CD8-positive, alpha-beta memory T cell (primary cell): ENCODE measurements at regions not wholly inside any gene's neighbourhood (a gene's known extent, or its start where the extent isn't known, plus 50 kb on each side); places are given as distances from the start of the nearest gene placed in this dataset.

Experiments
- CTCF ChIA-PET: fragments of 350-600 bp; sonication (Branson Sonifier 250); formaldehyde crosslinking; loops from one replicate; lab custom pipeline; 2021; ENCODE audit warnings: antibody characterized with exemption; lab: Charles Lee
- POLR2A ChIA-PET: fragments of 350-600 bp; sonication (Branson Sonifier 250); formaldehyde crosslinking; loops from one replicate; lab custom pipeline; 2021; ENCODE audit warnings: antibody characterized with exemption; lab: Charles Lee
- DNase-seq, 5 donors: peaks; one replicate each; pipeline versions ENCODE4 v3.0.0 to v3.0.0-alpha.2; 2020 to 2022; ENCODE audit warnings: mixed read lengths in 1 of 5
- H3K27ac ChIP-seq: one replicate; pipeline ENCODE4 v1.7.0; 2013; ENCODE audit warnings: low read depth, mild to moderate bottlenecking, low read length, moderate library complexity
- H3K27me3 ChIP-seq: 2 replicates; pipeline ENCODE4 v1.7.0; 2013; ENCODE audit warnings: low read length, mild to moderate bottlenecking; ENCODE audit not compliant: insufficient read depth, poor library complexity, severe bottlenecking
- H3K36me3 ChIP-seq: 2 replicates; pipeline ENCODE4 v1.7.0; 2013; ENCODE audit warnings: mild to moderate bottlenecking, low read length, moderate library complexity; ENCODE audit not compliant: insufficient read depth
- H3K4me1 ChIP-seq: 2 replicates; pipeline ENCODE4 v1.7.0; 2013; ENCODE audit warnings: mild to moderate bottlenecking, low read length, moderate library complexity; ENCODE audit not compliant: insufficient read depth
- H3K4me3 ChIP-seq: 2 replicates; pipeline ENCODE4 v1.7.0; 2013; ENCODE audit warnings: mild to moderate bottlenecking, low read length
- H3K9me3 ChIP-seq: 2 replicates; pipeline ENCODE4 v1.7.0; 2013; ENCODE audit warnings: mild to moderate bottlenecking, low read length
- H3K27ac Mint-ChIP-seq, 8 donors: one replicate each; pipeline ENCODE4 v1.8.0; 2020 to 2021; ENCODE audit warnings: mixed read lengths in 8 of 8, mild to moderate bottlenecking in 6 of 8, inconsistent platforms in 3 of 8, moderate library complexity in 3 of 8
- H3K27me3 Mint-ChIP-seq, 2 donors: one replicate each; pipeline ENCODE4 v1.8.0; 2020 to 2021; ENCODE audit warnings: mixed read lengths in 2 of 2, mild to moderate bottlenecking in 1 of 2, moderate library complexity in 1 of 2
- H3K36me3 Mint-ChIP-seq, 3 donors: one replicate each; pipeline ENCODE4 v1.8.0; 2020 to 2021; ENCODE audit warnings: mixed read lengths in 3 of 3, inconsistent platforms in 1 of 3, mild to moderate bottlenecking in 1 of 3
- H3K4me1 Mint-ChIP-seq, 3 donors: one replicate each; pipeline ENCODE4 v1.8.0; 2020 to 2021; ENCODE audit warnings: mixed read lengths in 3 of 3, inconsistent platforms in 1 of 3, mild to moderate bottlenecking in 1 of 3
- H3K4me3 Mint-ChIP-seq, 7 donors: one replicate each; pipeline ENCODE4 v1.8.0; 2020 to 2021; ENCODE audit warnings: mixed read lengths in 7 of 7, mild to moderate bottlenecking in 6 of 7, moderate library complexity in 4 of 7, inconsistent platforms in 2 of 7
- H3K9me3 Mint-ChIP-seq, 5 donors: one replicate each; pipeline ENCODE4 v1.8.0; 2020 to 2022; ENCODE audit warnings: mixed read lengths in 5 of 5, mild to moderate bottlenecking in 3 of 5, moderate library complexity in 2 of 5, inconsistent platforms in 1 of 5

DNA sequence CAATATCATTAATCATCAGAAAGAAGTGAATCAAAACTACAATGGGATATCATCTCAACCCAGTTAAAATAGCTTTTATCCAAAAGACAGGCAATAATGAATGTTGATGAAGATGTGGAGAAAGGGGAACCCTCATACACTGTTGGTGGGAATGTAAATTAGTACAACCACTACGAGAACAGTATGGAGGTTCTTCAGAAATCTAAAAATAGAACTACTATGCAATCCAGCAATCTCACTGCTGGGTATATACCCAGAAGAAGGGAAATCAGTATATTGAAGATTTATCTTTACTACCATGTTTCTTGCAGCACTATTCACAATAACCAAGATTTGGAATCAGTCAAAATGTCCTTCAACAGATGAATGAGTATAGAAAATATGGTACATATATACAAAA, 189.8 kb downstream of the HHIPL2 start:
- Histone ChIP-seq H3K4me1 (no peaks in the 10 kb centered on the region), H3K36me3 (no peaks in the 10 kb centered on the region), H3K9me3 (no peaks in the 10 kb centered on the region), H3K27me3 (no peaks in the 10 kb centered on the region), H3K4me3 (no peak overlapping the region), H3K27ac (no peak overlapping the region)
- ChIA-PET POLR2A (no interaction called here), CTCF (no interaction called here)
- Mint-ChIP-seq H3K9me3 (peaks cover 0 to 11% (median 9%) of the 10 kb centered on the region in 5 donors), H3K27me3 (peaks cover 0 to 6% of the 10 kb centered on the region in 2 donors), H3K36me3 (peaks cover 0 to 16% (median 0%) of the 10 kb centered on the region in 3 donors), H3K4me3 (no peak overlapping the region), H3K4me1 (no peaks in the 10 kb centered on the region), H3K27ac (no peak overlapping the region)
- no peak for DNase-seq

DNA sequence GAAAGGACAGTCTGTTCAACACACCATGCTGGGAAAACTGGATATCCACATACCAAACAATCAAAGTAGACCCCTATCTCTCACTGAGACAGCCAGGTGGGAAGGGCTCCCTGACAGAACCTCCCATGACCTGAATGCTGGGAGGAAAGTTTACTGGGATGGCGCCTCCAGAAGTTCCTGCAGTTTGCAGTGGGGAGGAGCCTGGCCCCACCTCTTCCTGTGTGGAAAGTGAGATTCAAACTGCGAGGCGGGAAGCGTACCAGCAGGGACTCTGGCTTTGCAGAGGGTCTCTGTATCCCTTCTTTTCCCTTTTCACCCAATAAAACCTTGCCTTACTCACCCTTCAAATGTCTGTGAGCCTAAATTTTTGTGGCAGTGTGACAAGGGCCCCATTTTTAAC, 190.7 kb downstream of the HHIPL2 start:
- ChIA-PET CTCF (no interaction called here), POLR2A (no interaction called here)
- no peak for DNase-seq

GRCh38 chr1:222347627-222348026, 200.3 kb downstream of the HHIPL2 start:
- no peak overlapping the region for H3K27ac Mint-ChIP-seq
- POLR2A ChIA-PET: no interaction called here
- no peak for DNase-seq
- CTCF ChIA-PET: no interaction called here
- H3K27ac ChIP-seq: no peak overlapping the region
- H3K9me3 Mint-ChIP-seq: peaks cover 0 to 3% (median 0%) of the 10 kb centered on the region in 5 donors
- H3K4me3 Mint-ChIP-seq: no peak overlapping the region
- H3K27me3 Mint-ChIP-seq: peaks cover 6 to 16% of the 10 kb centered on the region in 2 donors
- no peak overlapping the region for H3K4me3 ChIP-seq
- H3K9me3 ChIP-seq: no peaks in the 10 kb centered on the region
- H3K27me3 ChIP-seq: no peaks in the 10 kb centered on the region
- H3K36me3 ChIP-seq: no peaks in the 10 kb centered on the region
- H3K36me3 Mint-ChIP-seq: peaks cover 0 to 2% (median 0%) of the 10 kb centered on the region in 3 donors
- no peaks in the 10 kb centered on the region for H3K4me1 Mint-ChIP-seq
- no peaks in the 10 kb centered on the region for H3K4me1 ChIP-seq

More for the DNA sequence above, 190.7 kb downstream of the HHIPL2 start:
- Mint-ChIP-seq H3K4me1 (no peaks in the 10 kb centered on the region), H3K36me3 (peaks cover 0 to 16% (median 0%) of the 10 kb centered on the region in 3 donors), H3K4me3 (no peak overlapping the region), H3K27ac (no peak overlapping the region), H3K9me3 (peaks cover 0 to 11% (median 9%) of the 10 kb centered on the region in 5 donors), H3K27me3 (peaks cover 0 to 6% of the 10 kb centered on the region in 2 donors)
- H3K4me1 ChIP-seq: no peaks in the 10 kb centered on the region
- no peaks in the 10 kb centered on the region for H3K36me3 ChIP-seq
- no peaks in the 10 kb centered on the region for H3K9me3 ChIP-seq
- H3K27me3 ChIP-seq: no peaks in the 10 kb centered on the region
- no peak overlapping the region for H3K27ac ChIP-seq
- H3K4me3 ChIP-seq: no peak overlapping the region

GRCh38 chr1:222346955-222347354, 200.9 kb downstream of the HHIPL2 start:
- CTCF ChIA-PET: no interaction called here

GRCh38 chr1:222339376-222339947, 208.4 kb downstream of the HHIPL2 start:
- H3K9me3 ChIP-seq: no peaks in the 10 kb centered on the region
- H3K4me1 Mint-ChIP-seq: no peaks in the 10 kb centered on the region
- H3K27ac Mint-ChIP-seq: no peak overlapping the region
- H3K4me3 Mint-ChIP-seq: no peak overlapping the region
- no peak for DNase-seq
- ChIA-PET POLR2A (no interaction called here), CTCF (no interaction called here)
- no peaks in the 10 kb centered on the region for H3K9me3 Mint-ChIP-seq
- H3K27me3 Mint-ChIP-seq: peaks cover 4 to 5% of the 10 kb centered on the region in 2 donors
- H3K36me3 Mint-ChIP-seq: peaks cover 0 to 4% (median 1%) of the 10 kb centered on the region in 3 donors
- no peaks in the 10 kb centered on the region for H3K4me1 ChIP-seq
- no peaks in the 10 kb centered on the region for H3K27me3 ChIP-seq
- no peak overlapping the region for H3K4me3 ChIP-seq
- H3K36me3 ChIP-seq: no peaks in the 10 kb centered on the region
- no peak overlapping the region for H3K27ac ChIP-seq

More at GRCh38 chr1:222346955-222347354, 200.9 kb downstream of the HHIPL2 start:
- H3K36me3 Mint-ChIP-seq: peaks cover 0 to 2% (median 0%) of the 10 kb centered on the region in 3 donors
- H3K4me3 Mint-ChIP-seq: no peak overlapping the region
- peaks cover 0 to 3% (median 0%) of the 10 kb centered on the region in 5 donors for H3K9me3 Mint-ChIP-seq
- Histone ChIP-seq H3K27me3 (no peaks in the 10 kb centered on the region), H3K27ac (no peak overlapping the region), H3K4me3 (no peak overlapping the region), H3K36me3 (no peaks in the 10 kb centered on the region), H3K4me1 (no peaks in the 10 kb centered on the region), H3K9me3 (no peaks in the 10 kb centered on the region)
- DNase-seq: no peak
- POLR2A ChIA-PET: no interaction called here
- peaks cover 6 to 16% of the 10 kb centered on the region in 2 donors for H3K27me3 Mint-ChIP-seq
- H3K27ac Mint-ChIP-seq: no peak overlapping the region
- H3K4me1 Mint-ChIP-seq: no peaks in the 10 kb centered on the region

DNA sequence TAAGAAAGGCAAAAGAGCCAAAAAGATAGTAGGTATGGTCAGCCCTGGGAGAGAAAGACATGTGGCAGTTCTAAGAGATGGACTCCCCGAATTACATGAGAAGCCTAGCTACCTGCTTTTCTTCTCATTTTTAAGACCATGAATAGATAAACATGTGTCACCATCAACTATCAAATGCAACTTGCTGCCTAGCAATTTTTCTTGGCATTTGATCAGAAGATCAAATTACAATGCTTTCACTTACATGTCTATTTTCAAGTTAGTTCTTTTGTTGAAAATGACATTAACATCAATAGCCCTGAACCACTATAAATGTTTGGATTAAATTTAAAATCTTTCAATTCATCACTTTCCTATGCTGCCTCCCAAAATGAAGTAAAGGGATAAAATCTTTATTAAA, 212.3 kb downstream of the HHIPL2 start:
- Mint-ChIP-seq H3K27me3 (peaks cover 3 to 4% of the 10 kb centered on the region in 2 donors), H3K36me3 (peaks cover 0 to 4% (median 1%) of the 10 kb centered on the region in 3 donors), H3K4me1 (no peaks in the 10 kb centered on the region), H3K27ac (peak overlapping the region in 1 of 8 donors; percentile 20), H3K9me3 (no peaks in the 10 kb centered on the region), H3K4me3 (no peak overlapping the region)
- Histone ChIP-seq H3K36me3 (no peaks in the 10 kb centered on the region), H3K4me3 (no peak overlapping the region), H3K9me3 (no peaks in the 10 kb centered on the region), H3K27me3 (no peaks in the 10 kb centered on the region), H3K27ac (no peak overlapping the region), H3K4me1 (no peaks in the 10 kb centered on the region)
- CTCF ChIA-PET: no interaction called here
- DNase-seq: no peak
- POLR2A ChIA-PET: no interaction called here

GRCh38 chr1:222334026-222334680, 213.8 kb downstream of the HHIPL2 start:
- ChIA-PET CTCF (no interaction called here), POLR2A (no interaction called here)
- Histone ChIP-seq H3K4me3 (no peak overlapping the region), H3K27ac (no peak overlapping the region), H3K36me3 (no peaks in the 10 kb centered on the region), H3K27me3 (no peaks in the 10 kb centered on the region), H3K4me1 (no peaks in the 10 kb centered on the region), H3K9me3 (no peaks in the 10 kb centered on the region)
- H3K27me3 Mint-ChIP-seq: peaks cover 1 to 8% of the 10 kb centered on the region in 2 donors
- no peak for DNase-seq
- H3K4me1 Mint-ChIP-seq: no peaks in the 10 kb centered on the region
- no peak overlapping the region for H3K27ac Mint-ChIP-seq
- H3K4me3 Mint-ChIP-seq: no peak overlapping the region
- H3K9me3 Mint-ChIP-seq: no peaks in the 10 kb centered on the region
- H3K36me3 Mint-ChIP-seq: peaks cover 0 to 3% (median 2%) of the 10 kb centered on the region in 3 donors

GRCh38 chr1:222331765-222332164, 216.1 kb downstream of the HHIPL2 start:
- no peak overlapping the region for H3K4me3 ChIP-seq
- H3K4me3 Mint-ChIP-seq: no peak overlapping the region
- peaks cover 0 to 1% (median 0%) of the 10 kb centered on the region in 3 donors for H3K36me3 Mint-ChIP-seq
- no peaks in the 10 kb centered on the region for H3K36me3 ChIP-seq
- no peaks in the 10 kb centered on the region for H3K4me1 ChIP-seq
- no peaks in the 10 kb centered on the region for H3K27me3 ChIP-seq
- no peak for DNase-seq
- H3K27ac Mint-ChIP-seq: no peak overlapping the region
- CTCF ChIA-PET: no interaction called here
- POLR2A ChIA-PET: no interaction called here
- peaks cover 1 to 5% of the 10 kb centered on the region in 2 donors for H3K27me3 Mint-ChIP-seq
- H3K9me3 ChIP-seq: no peaks in the 10 kb centered on the region
- H3K27ac ChIP-seq: no peak overlapping the region
- H3K4me1 Mint-ChIP-seq: no peaks in the 10 kb centered on the region
- no peaks in the 10 kb centered on the region for H3K9me3 Mint-ChIP-seq
